HG03060 (cell line): ENCODE measurements at regions not wholly inside any gene's neighbourhood (a gene's known extent, or its start where the extent isn't known, plus 50 kb on each side); places are given as distances from the start of the nearest gene placed in this dataset.
"Not testable (repeated sequence)": the region's sequence is repeated elsewhere in the genome, so short reads cannot be mapped to it uniquely, and the experiment has no call there.

Source experiments
- ATAC-seq: cut with Tn5 transposase; IDR thresholded peaks from one replicate; pipeline ENCODE4 v1.9.1; 2021; ENCODE audit warnings: low read depth, moderate number of reproducible peaks; ENCODE audit not compliant: unreplicated experiment

- ATAC-seq, result no peak
These were observed 161.9 kb upstream of the GALNT2 start for GRCh38 chr1:229905031-229905545.

- ATAC-seq, result no peak
These were observed 161.4 kb upstream of the GALNT2 start for GRCh38 chr1:229905652-229906051.

- ATAC-seq, result no peak
These were observed 159.0 kb upstream of the GALNT2 start for GRCh38 chr1:229907884-229908638.

GRCh38 chr1:229908689-229909088 is 158.3 kb upstream of the GALNT2 start:
- ATAC-seq, result no peak

- ATAC-seq, result no peak
These were observed 153.5 kb upstream of the GALNT2 start for GRCh38 chr1:229913489-229913888.

GRCh38 chr1:229919488-229919887 is 147.6 kb upstream of the GALNT2 start:
- ATAC-seq, result not testable (repeated sequence)

GRCh38 chr1:229920683-229921082 is 146.4 kb upstream of the GALNT2 start:
- ATAC-seq, result no peak

- no peak for ATAC-seq
These were observed 144.8 kb upstream of the GALNT2 start for GRCh38 chr1:229922249-229922648.

GRCh38 chr1:229924639-229925038 is 142.4 kb upstream of the GALNT2 start:
- ATAC-seq, result no peak

- no peak for ATAC-seq
These were observed 138.3 kb upstream of the GALNT2 start for GRCh38 chr1:229928767-229929166.

GRCh38 chr1:229931751-229932150 is 135.3 kb upstream of the GALNT2 start:
- ATAC-seq, result not testable (repeated sequence)

GRCh38 chr1:229935157-229935556 is 131.9 kb upstream of the GALNT2 start:
- ATAC-seq, result not testable (repeated sequence)

- ATAC-seq, result no peak
These were observed 128.5 kb upstream of the GALNT2 start for GRCh38 chr1:229938551-229938950.

- ATAC-seq, result no peak
These were observed 126.4 kb upstream of the GALNT2 start for GRCh38 chr1:229940684-229941083.

GRCh38 chr1:229941160-229941559 is 125.9 kb upstream of the GALNT2 start:
- ATAC-seq, result no peak

- ATAC-seq, result no peak
These were observed 125.2 kb upstream of the GALNT2 start for GRCh38 chr1:229941831-229942230.

- no peak for ATAC-seq
These were observed 124.5 kb upstream of the GALNT2 start for GRCh38 chr1:229942501-229942900.

GRCh38 chr1:229943148-229943714 is 123.8 kb upstream of the GALNT2 start:
- no peak for ATAC-seq

GRCh38 chr1:229943988-229944743 is 122.9 kb upstream of the GALNT2 start:
- ATAC-seq, result no peak

- ATAC-seq, result no peak
These were observed 121.2 kb upstream of the GALNT2 start for GRCh38 chr1:229945795-229946194.

- ATAC-seq, result no peak
These were observed 119.1 kb upstream of the GALNT2 start for GRCh38 chr1:229947968-229948367.
